ENCODE measurements at regions not wholly inside any gene's neighbourhood (a gene's known extent, or its start where the extent isn't known, plus 50 kb on each side); places are given as distances from the start of the nearest gene placed in this dataset.

DNA sequence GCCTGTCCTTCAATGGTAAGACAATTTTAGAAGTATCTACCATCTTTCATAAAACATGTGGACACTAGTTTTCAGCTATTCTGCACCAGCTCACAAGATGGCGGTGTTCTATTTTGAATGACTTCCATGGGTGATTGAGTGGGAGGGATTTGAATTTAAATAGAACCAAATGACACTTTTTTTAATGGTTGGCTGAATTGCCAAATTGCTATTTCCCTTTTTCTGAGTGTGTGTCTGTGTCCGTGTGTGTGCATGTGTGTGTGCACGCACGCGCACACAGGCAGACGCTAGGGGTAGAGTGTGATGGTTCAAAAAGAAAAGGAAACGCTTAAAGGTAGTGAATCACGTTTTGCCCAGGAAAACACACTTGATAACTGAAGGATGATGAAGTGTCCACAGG lies 362.6 kb downstream of the DAD1 start:
- DNase-seq (ENCODE audit: low read depth in 1 of 2, low spot score in 1 of 2), result peak; percentile 61 to 81
- Histone ChIP-seq H3K4me3 (replicated peaks; ENCODE audit: insufficient read depth, low read length) (0 out of 2 replicates have a peak overlapping the region, but pooled peaks have one; percentile 2), H3K27ac (replicated peaks) (peak overlapping the region; percentile 65), H3K27me3 (ENCODE audit: insufficient read depth, poor library complexity, severe bottlenecking) (no peaks in the 10 kb centered on the region)
- TF ChIP-seq SPI1 (IDR thresholded peaks at IDR 0.05; ENCODE audit: borderline replicate concordance, low read depth) (peak; percentile 60; the same call in 1 of the 2 replicates), GABPA (IDR thresholded peaks at IDR 0.05; ENCODE audit: low read depth) (no peak)
- TF ChIP-seq, protein P1, sequence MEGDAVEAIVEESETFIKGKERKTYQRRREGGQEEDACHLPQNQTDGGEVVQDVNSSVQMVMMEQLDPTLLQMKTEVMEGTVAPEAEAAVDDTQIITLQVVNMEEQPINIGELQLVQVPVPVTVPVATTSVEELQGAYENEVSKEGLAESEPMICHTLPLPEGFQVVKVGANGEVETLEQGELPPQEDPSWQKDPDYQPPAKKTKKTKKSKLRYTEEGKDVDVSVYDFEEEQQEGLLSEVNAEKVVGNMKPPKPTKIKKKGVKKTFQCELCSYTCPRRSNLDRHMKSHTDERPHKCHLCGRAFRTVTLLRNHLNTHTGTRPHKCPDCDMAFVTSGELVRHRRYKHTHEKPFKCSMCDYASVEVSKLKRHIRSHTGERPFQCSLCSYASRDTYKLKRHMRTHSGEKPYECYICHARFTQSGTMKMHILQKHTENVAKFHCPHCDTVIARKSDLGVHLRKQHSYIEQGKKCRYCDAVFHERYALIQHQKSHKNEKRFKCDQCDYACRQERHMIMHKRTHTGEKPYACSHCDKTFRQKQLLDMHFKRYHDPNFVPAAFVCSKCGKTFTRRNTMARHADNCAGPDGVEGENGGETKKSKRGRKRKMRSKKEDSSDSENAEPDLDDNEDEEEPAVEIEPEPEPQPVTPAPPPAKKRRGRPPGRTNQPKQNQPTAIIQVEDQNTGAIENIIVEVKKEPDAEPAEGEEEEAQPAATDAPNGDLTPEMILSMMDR (IDR thresholded peaks at IDR 0.05; ENCODE audit: insufficient read depth, low read length), result peak; percentile 36
- TF ChIP-seq, protein P2, sequence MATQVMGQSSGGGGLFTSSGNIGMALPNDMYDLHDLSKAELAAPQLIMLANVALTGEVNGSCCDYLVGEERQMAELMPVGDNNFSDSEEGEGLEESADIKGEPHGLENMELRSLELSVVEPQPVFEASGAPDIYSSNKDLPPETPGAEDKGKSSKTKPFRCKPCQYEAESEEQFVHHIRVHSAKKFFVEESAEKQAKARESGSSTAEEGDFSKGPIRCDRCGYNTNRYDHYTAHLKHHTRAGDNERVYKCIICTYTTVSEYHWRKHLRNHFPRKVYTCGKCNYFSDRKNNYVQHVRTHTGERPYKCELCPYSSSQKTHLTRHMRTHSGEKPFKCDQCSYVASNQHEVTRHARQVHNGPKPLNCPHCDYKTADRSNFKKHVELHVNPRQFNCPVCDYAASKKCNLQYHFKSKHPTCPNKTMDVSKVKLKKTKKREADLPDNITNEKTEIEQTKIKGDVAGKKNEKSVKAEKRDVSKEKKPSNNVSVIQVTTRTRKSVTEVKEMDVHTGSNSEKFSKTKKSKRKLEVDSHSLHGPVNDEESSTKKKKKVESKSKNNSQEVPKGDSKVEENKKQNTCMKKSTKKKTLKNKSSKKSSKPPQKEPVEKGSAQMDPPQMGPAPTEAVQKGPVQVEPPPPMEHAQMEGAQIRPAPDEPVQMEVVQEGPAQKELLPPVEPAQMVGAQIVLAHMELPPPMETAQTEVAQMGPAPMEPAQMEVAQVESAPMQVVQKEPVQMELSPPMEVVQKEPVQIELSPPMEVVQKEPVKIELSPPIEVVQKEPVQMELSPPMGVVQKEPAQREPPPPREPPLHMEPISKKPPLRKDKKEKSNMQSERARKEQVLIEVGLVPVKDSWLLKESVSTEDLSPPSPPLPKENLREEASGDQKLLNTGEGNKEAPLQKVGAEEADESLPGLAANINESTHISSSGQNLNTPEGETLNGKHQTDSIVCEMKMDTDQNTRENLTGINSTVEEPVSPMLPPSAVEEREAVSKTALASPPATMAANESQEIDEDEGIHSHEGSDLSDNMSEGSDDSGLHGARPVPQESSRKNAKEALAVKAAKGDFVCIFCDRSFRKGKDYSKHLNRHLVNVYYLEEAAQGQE (IDR thresholded peaks at IDR 0.05; ENCODE audit: insufficient replicate concordance, low read depth), result no peak

DNA sequence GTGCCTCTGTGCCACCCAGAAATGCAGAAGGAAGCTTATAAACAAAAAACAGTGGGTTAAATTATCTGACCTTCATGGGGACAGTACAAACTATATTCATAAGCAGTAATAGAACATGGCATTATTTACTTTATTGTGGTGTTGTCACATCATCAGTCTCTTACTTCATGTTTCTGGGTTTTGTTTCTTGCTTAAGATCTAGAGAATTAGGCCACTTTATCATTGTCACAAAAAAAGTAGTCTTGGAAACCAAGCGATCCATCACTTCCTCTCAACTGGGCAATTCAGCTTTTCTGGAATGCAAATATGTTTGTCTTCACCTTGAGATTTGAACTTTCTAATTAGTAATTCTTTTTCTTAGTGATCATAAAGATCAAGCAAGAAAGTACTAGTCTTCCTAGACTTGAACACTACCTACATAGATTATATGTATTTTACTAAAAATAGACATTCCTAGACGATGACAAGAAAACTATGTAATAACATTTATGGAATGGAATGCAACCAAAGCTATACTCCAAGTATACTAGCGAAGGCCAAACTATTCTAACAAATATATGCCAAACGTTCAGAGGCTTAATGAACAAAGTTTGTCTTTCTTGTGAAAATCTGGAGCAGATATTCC lies 363.4 kb downstream of the DAD1 start:
- no peak for TF ChIP-seq SPI1 (IDR thresholded peaks at IDR 0.05; ENCODE audit: borderline replicate concordance, low read depth)
- no peak for TF ChIP-seq GABPA (IDR thresholded peaks at IDR 0.05; ENCODE audit: low read depth)
- TF ChIP-seq, protein P2 (IDR thresholded peaks at IDR 0.05; ENCODE audit: insufficient replicate concordance, low read depth), result no peak
- TF ChIP-seq POLR2AphosphoS5 (IDR thresholded peaks at IDR 0.05; ENCODE audit: low read depth), result no peak
- TF ChIP-seq, protein P1 (IDR thresholded peaks at IDR 0.05; ENCODE audit: insufficient read depth, low read length), result no peak
- Histone ChIP-seq H3K4me3 (replicated peaks; ENCODE audit: insufficient read depth, low read length) (no peak overlapping the region), H3K27ac (replicated peaks) (no peak overlapping the region), H3K27me3 (ENCODE audit: insufficient read depth, poor library complexity, severe bottlenecking) (no peaks in the 10 kb centered on the region)
- DNase-seq (ENCODE audit: low read depth in 1 of 2, low spot score in 1 of 2), result no peak

DNA sequence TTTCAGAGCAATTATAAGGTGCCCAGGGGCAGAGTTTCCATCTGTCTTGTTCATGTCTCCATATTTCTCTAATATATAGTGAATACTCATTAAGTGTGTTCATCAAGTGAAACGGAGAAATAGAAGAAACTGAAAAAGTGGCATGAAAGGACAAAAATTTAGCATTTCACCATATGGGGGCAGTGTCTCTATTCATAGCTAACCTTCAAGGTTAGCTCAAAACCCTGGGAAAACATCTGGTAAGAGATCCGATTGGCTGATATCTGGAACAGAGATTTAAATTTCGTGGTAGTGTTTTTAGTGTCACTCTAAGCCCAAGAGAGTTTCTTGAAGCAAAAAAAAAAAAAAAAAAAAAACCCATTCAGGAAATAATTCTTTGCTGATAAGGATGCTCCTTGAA lies 367.5 kb downstream of the DAD1 start:
- TF ChIP-seq, protein P1 (IDR thresholded peaks at IDR 0.05; ENCODE audit: insufficient read depth, low read length), result peak; percentile 41
- TF ChIP-seq, protein P2 (IDR thresholded peaks at IDR 0.05; ENCODE audit: insufficient replicate concordance, low read depth), result no peak
- DNase-seq (ENCODE audit: low read depth in 1 of 2, low spot score in 1 of 2), result no peak
- Histone ChIP-seq H3K27ac (replicated peaks) (no peak overlapping the region), H3K27me3 (ENCODE audit: insufficient read depth, poor library complexity, severe bottlenecking) (no peaks in the 10 kb centered on the region), H3K4me3 (replicated peaks; ENCODE audit: insufficient read depth, low read length) (no peak overlapping the region)
